ENCODE measurements at regions not wholly inside any gene's neighbourhood (a gene's known extent, or its start where the extent isn't known, plus 50 kb on each side); places are given as distances from the start of the nearest gene placed in this dataset.

DNA sequence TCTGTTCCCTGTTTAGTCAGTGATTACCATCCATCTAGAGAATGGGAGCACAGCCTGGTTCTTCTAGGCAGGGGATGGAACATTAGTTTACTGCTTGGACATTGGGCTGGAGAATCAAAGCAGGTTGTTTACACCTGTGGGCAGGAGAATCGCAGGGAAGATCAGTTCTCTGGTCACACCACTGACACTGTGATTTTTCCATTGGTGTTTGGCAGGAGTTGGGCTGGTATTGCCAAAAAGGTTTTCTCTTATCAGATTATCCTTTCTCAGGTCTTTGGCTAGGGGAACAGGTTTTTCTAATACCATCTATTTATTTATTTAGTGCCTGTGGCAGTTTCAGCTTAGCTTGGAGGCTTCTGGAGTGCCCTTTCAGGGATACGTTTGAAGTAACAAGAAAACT lies 219.3 kb upstream of the GRIN3A start:
- no peak for TF ChIP-seq EZH2 (IDR thresholded peaks at IDR 0.05)
- TF ChIP-seq EZH2phosphoT487 (IDR thresholded peaks at IDR 0.05): no peak
- TF ChIP-seq, protein P1, sequence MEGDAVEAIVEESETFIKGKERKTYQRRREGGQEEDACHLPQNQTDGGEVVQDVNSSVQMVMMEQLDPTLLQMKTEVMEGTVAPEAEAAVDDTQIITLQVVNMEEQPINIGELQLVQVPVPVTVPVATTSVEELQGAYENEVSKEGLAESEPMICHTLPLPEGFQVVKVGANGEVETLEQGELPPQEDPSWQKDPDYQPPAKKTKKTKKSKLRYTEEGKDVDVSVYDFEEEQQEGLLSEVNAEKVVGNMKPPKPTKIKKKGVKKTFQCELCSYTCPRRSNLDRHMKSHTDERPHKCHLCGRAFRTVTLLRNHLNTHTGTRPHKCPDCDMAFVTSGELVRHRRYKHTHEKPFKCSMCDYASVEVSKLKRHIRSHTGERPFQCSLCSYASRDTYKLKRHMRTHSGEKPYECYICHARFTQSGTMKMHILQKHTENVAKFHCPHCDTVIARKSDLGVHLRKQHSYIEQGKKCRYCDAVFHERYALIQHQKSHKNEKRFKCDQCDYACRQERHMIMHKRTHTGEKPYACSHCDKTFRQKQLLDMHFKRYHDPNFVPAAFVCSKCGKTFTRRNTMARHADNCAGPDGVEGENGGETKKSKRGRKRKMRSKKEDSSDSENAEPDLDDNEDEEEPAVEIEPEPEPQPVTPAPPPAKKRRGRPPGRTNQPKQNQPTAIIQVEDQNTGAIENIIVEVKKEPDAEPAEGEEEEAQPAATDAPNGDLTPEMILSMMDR (IDR thresholded peaks at IDR 0.05): no peak

All from neural progenitor cell (in vitro differentiated cells).